Activated naive CD8-positive, alpha-beta T cell treated with anti-CD3 and anti-CD28 coated beads, Interleukin-2, amount 50 U/mL, for 24 hours (primary cell): ENCODE measurements at regions not wholly inside any gene's neighbourhood (a gene's known extent, or its start where the extent isn't known, plus 50 kb on each side); places are given as distances from the start of the nearest gene placed in this dataset.
"Not testable (repeated sequence)": the region's sequence is repeated elsewhere in the genome, so short reads cannot be mapped to it uniquely, and the experiment has no call there.

Experiments used
- ATAC-seq: fragments of 150-1000 bp; cut with Tn5 transposase; one replicate; pipeline ENCODE4 v1.10.0; 2021
- DNase-seq: peaks from one replicate; pipeline ENCODE4 v3.0.0; 2021
- H3K27ac Mint-ChIP-seq: one replicate; pipeline ENCODE4 v1.8.0; 2021; ENCODE audit warnings: mild to moderate bottlenecking, mixed read lengths
- H3K27me3 Mint-ChIP-seq: one replicate; pipeline ENCODE4 v1.8.0; 2021; ENCODE audit warnings: mixed read lengths
- H3K36me3 Mint-ChIP-seq: one replicate; pipeline ENCODE4 v1.8.0; 2021; ENCODE audit warnings: low read depth, mixed read lengths
- H3K4me1 Mint-ChIP-seq: one replicate; pipeline ENCODE4 v1.8.0; 2021; ENCODE audit warnings: mixed read lengths
- H3K4me3 Mint-ChIP-seq: one replicate; pipeline ENCODE4 v1.8.0; 2021; ENCODE audit warnings: mild to moderate bottlenecking, moderate library complexity, mixed read lengths
- H3K9me3 Mint-ChIP-seq: one replicate; pipeline ENCODE4 v1.8.0; 2021; ENCODE audit warnings: mixed read lengths

- no peak overlapping the region for H3K27ac Mint-ChIP-seq
- H3K4me3 Mint-ChIP-seq: no peak overlapping the region
- ATAC-seq (no peak), DNase-seq (no peak)
- H3K4me1 Mint-ChIP-seq: no peaks in the 10 kb centered on the region
- peaks cover 41% of the 10 kb centered on the region for H3K27me3 Mint-ChIP-seq
- no peaks in the 10 kb centered on the region for H3K9me3 Mint-ChIP-seq
- H3K36me3 Mint-ChIP-seq: no peaks in the 10 kb centered on the region
Observed at GRCh38 chr10:100628061-100628460, 92.3 kb downstream of the HIF1AN start.

- Mint-ChIP-seq H3K9me3 (no peaks in the 10 kb centered on the region), H3K36me3 (no peaks in the 10 kb centered on the region), H3K4me1 (no peaks in the 10 kb centered on the region), H3K4me3 (no peak overlapping the region), H3K27me3 (peaks cover 29% of the 10 kb centered on the region), H3K27ac (no peak overlapping the region)
- DNase-seq (no peak), ATAC-seq (no peak)
Observed at GRCh38 chr10:100631192-100631591, 95.4 kb downstream of the HIF1AN start.

GRCh38 chr10:100632027-100632426 is 96.3 kb downstream of the HIF1AN start:
- peaks cover 27% of the 10 kb centered on the region for H3K27me3 Mint-ChIP-seq
- DNase-seq: no peak

GRCh38 chr10:100634034-100634433 is 98.3 kb downstream of the HIF1AN start:
- no peak overlapping the region for H3K4me3 Mint-ChIP-seq
- no peaks in the 10 kb centered on the region for H3K9me3 Mint-ChIP-seq
- DNase-seq (no peak), ATAC-seq (no peak)
- H3K36me3 Mint-ChIP-seq: no peaks in the 10 kb centered on the region
- peaks cover 35% of the 10 kb centered on the region for H3K27me3 Mint-ChIP-seq
- H3K27ac Mint-ChIP-seq: no peak overlapping the region
- no peaks in the 10 kb centered on the region for H3K4me1 Mint-ChIP-seq

More at GRCh38 chr10:100632027-100632426, 96.3 kb downstream of the HIF1AN start:
- ATAC-seq: no peak
- Mint-ChIP-seq H3K9me3 (no peaks in the 10 kb centered on the region), H3K27ac (no peak overlapping the region), H3K4me1 (no peaks in the 10 kb centered on the region), H3K36me3 (no peaks in the 10 kb centered on the region), H3K4me3 (no peak overlapping the region)

- no peak overlapping the region for H3K4me3 Mint-ChIP-seq
- peaks cover 54% of the 10 kb centered on the region for H3K27me3 Mint-ChIP-seq
- no peaks in the 10 kb centered on the region for H3K9me3 Mint-ChIP-seq
- DNase-seq: no peak
- no peak for ATAC-seq
- H3K36me3 Mint-ChIP-seq: no peaks in the 10 kb centered on the region
- peaks cover under 1% of the 10 kb centered on the region for H3K4me1 Mint-ChIP-seq
- H3K27ac Mint-ChIP-seq: no peak overlapping the region
Observed at GRCh38 chr10:100636848-100637553, 101.3 kb downstream of the HIF1AN start.

- no peak overlapping the region for H3K4me3 Mint-ChIP-seq
- DNase-seq (no peak), ATAC-seq (no peak)
- no peaks in the 10 kb centered on the region for H3K36me3 Mint-ChIP-seq
- H3K27me3 Mint-ChIP-seq: peaks cover 57% of the 10 kb centered on the region
- H3K4me1 Mint-ChIP-seq: peaks cover 6% of the 10 kb centered on the region
- H3K9me3 Mint-ChIP-seq: no peaks in the 10 kb centered on the region
- H3K27ac Mint-ChIP-seq: no peak overlapping the region
Observed at GRCh38 chr10:100637785-100638184, 102.0 kb downstream of the HIF1AN start.

- H3K4me3 Mint-ChIP-seq, H3K9me3 Mint-ChIP-seq, H3K36me3 Mint-ChIP-seq, DNase-seq, H3K4me1 Mint-ChIP-seq, H3K27ac Mint-ChIP-seq, ATAC-seq: not testable (repeated sequence)
- H3K27me3 Mint-ChIP-seq: peaks cover 59% of the 10 kb centered on the region
Observed at GRCh38 chr10:100638969-100639368, 103.2 kb downstream of the HIF1AN start.

- H3K27me3 Mint-ChIP-seq: peaks cover 64% of the 10 kb centered on the region
- H3K4me3 Mint-ChIP-seq: no peak overlapping the region
- H3K36me3 Mint-ChIP-seq: no peaks in the 10 kb centered on the region
- no peaks in the 10 kb centered on the region for H3K9me3 Mint-ChIP-seq
- ATAC-seq (no peak), DNase-seq (no peak)
- no peak overlapping the region for H3K27ac Mint-ChIP-seq
- peaks cover 6% of the 10 kb centered on the region for H3K4me1 Mint-ChIP-seq
Observed at GRCh38 chr10:100642295-100642994, 102.9 kb upstream of the PAX2 start.

GRCh38 chr10:100645091-100645490 is 100.3 kb upstream of the PAX2 start:
- Mint-ChIP-seq H3K4me1 (peaks cover 6% of the 10 kb centered on the region), H3K9me3 (no peaks in the 10 kb centered on the region), H3K36me3 (no peaks in the 10 kb centered on the region), H3K4me3 (no peak overlapping the region), H3K27ac (no peak overlapping the region), H3K27me3 (peaks cover 60% of the 10 kb centered on the region)
- ATAC-seq (no peak), DNase-seq (no peak)

- Mint-ChIP-seq H3K27me3 (peaks cover 60% of the 10 kb centered on the region), H3K9me3 (no peaks in the 10 kb centered on the region), H3K4me1 (peaks cover 6% of the 10 kb centered on the region), H3K4me3 (no peak overlapping the region), H3K27ac (no peak overlapping the region), H3K36me3 (no peaks in the 10 kb centered on the region)
- ATAC-seq: no peak
- no peak for DNase-seq
Observed at GRCh38 chr10:100645613-100646392, 99.6 kb upstream of the PAX2 start.

- no peak for DNase-seq
- peaks cover 54% of the 10 kb centered on the region for H3K27me3 Mint-ChIP-seq
- no peaks in the 10 kb centered on the region for H3K4me1 Mint-ChIP-seq
- H3K36me3 Mint-ChIP-seq: no peaks in the 10 kb centered on the region
- H3K4me3 Mint-ChIP-seq: no peak overlapping the region
- H3K9me3 Mint-ChIP-seq: no peaks in the 10 kb centered on the region
- ATAC-seq: no peak
- no peak overlapping the region for H3K27ac Mint-ChIP-seq
Observed at GRCh38 chr10:100647928-100648327, 97.5 kb upstream of the PAX2 start.

- peaks cover 16% of the 10 kb centered on the region for H3K4me1 Mint-ChIP-seq
- DNase-seq: no peak
- no peak overlapping the region for H3K4me3 Mint-ChIP-seq
- H3K27me3 Mint-ChIP-seq: peaks cover 60% of the 10 kb centered on the region
- H3K9me3 Mint-ChIP-seq: no peaks in the 10 kb centered on the region
- ATAC-seq: no peak
- no peaks in the 10 kb centered on the region for H3K36me3 Mint-ChIP-seq
- no peak overlapping the region for H3K27ac Mint-ChIP-seq
Observed at GRCh38 chr10:100650693-100651092, 94.7 kb upstream of the PAX2 start.

- not testable (repeated sequence) for DNase-seq, H3K36me3 Mint-ChIP-seq, H3K27ac Mint-ChIP-seq, H3K9me3 Mint-ChIP-seq, H3K4me3 Mint-ChIP-seq, ATAC-seq
- peaks cover 20% of the 10 kb centered on the region for H3K4me1 Mint-ChIP-seq
- peaks cover 62% of the 10 kb centered on the region for H3K27me3 Mint-ChIP-seq
Observed at GRCh38 chr10:100651099-100651498, 94.3 kb upstream of the PAX2 start.

GRCh38 chr10:100651916-100652315 is 93.5 kb upstream of the PAX2 start:
- peak overlapping the region; percentile 45 for H3K27ac Mint-ChIP-seq
- H3K36me3 Mint-ChIP-seq: no peaks in the 10 kb centered on the region
- DNase-seq (no peak), ATAC-seq (no peak)
- H3K9me3 Mint-ChIP-seq: no peaks in the 10 kb centered on the region
- H3K27me3 Mint-ChIP-seq: peaks cover 58% of the 10 kb centered on the region
- no peak overlapping the region for H3K4me3 Mint-ChIP-seq
- H3K4me1 Mint-ChIP-seq: peaks cover 21% of the 10 kb centered on the region
